GM12878 (cell line): ENCODE measurements at regions not wholly inside any gene's neighbourhood (a gene's known extent, or its start where the extent isn't known, plus 50 kb on each side); places are given as distances from the start of the nearest gene placed in this dataset.

Experiments used
- ATAC-seq: fragments of 200-7000 bp; cut with Tn5 transposase; 3 replicates; pipeline ENCODE4 v1.9.1; 2020; ENCODE audit warnings: mild to moderate bottlenecking, moderate library complexity
- BruUV-seq: library from RNA; stranded (reverse); fragments of 400-500 nt; replicated peaks from 2 replicates; lab custom pipeline; 2021; lab: Mats Ljungman, UMichigan
- CTCF ChIA-PET: fragments of 300-600 bp; sonication (Branson Sonifier 250); formaldehyde crosslinking; extraction: SDS; loops from one replicate; lab custom pipeline; 2021; ENCODE audit warnings: inconsistent platforms; lab: Yijun Ruan, JAX
- POLR2A ChIA-PET: fragments of 350-600 bp; formaldehyde crosslinking; extraction: SDS; loops from one replicate; lab custom pipeline; 2021; ENCODE audit warnings: inconsistent platforms; lab: Charles Lee
- RAD21 ChIA-PET: fragments of 300-600 bp; sonication (Branson Sonifier 250); formaldehyde crosslinking; loops from one replicate; lab custom pipeline; 2023; ENCODE audit warnings: antibody characterized with exemption; ENCODE audit not compliant: unreplicated experiment; lab: Charles Lee
- SMC1A ChIA-PET: fragments of 300-600 bp; sonication (Branson Sonifier 250); formaldehyde crosslinking; loops from one replicate; lab custom pipeline; 2023; ENCODE audit not compliant: unreplicated experiment, uncharacterized antibody; lab: Charles Lee
- DNase-seq: peaks from one replicate; pipeline ENCODE4 v3.0.0-alpha.2; 2011; ENCODE audit warnings: low read depth, low spot score
- FAIRE-seq: peaks from 3 replicates; lab custom pipeline; 2011; peaks lifted over from hg19 to GRCh38; lab: Jason Lieb, UNC
- H2AFZ ChIP-seq: 2 replicates; pipeline ENCODE4 v1.6.0; 2011; ENCODE audit warnings: low read depth, low read length, control low read depth; ENCODE audit not compliant: control insufficient read depth
- H3K27ac ChIP-seq: 2 replicates; pipeline ENCODE4 v1.5.1; 2011; ENCODE audit warnings: control low read depth; ENCODE audit not compliant: control insufficient read depth, insufficient read depth
- H3K27me3 ChIP-seq, 2 experiments: replicated peaks in 1 of 2; 2 replicates each; pipeline versions ENCODE4 v1.6.0 to v1.6.1; 2011; ENCODE audit warnings: low read length in 1 of 2; ENCODE audit not compliant: control insufficient read depth in 2 of 2, insufficient read depth in 2 of 2
- H3K36me3 ChIP-seq, 2 experiments: 2 replicates each; pipeline ENCODE4 v1.5.1; 2011; ENCODE audit warnings: low read length in 1 of 2; ENCODE audit not compliant: control insufficient read depth in 2 of 2, insufficient read depth in 2 of 2
- H3K4me1 ChIP-seq: 2 replicates; pipeline ENCODE4 v1.6.1; 2011; ENCODE audit warnings: mild to moderate bottlenecking, low read length, moderate library complexity, mixed read lengths; ENCODE audit not compliant: control insufficient read depth, insufficient read depth
- H3K4me2 ChIP-seq: 2 replicates; pipeline ENCODE4 v1.6.0; 2011; ENCODE audit warnings: control low read depth; ENCODE audit not compliant: control insufficient read depth, insufficient read depth
- H3K4me3 ChIP-seq: fragments of 200-600 bp; sonication (generic); 2 replicates; pipeline ENCODE4 v1.5.1; 2016
- H3K79me2 ChIP-seq: 2 replicates; pipeline ENCODE4 v1.6.0; 2011; ENCODE audit warnings: low read length; ENCODE audit not compliant: control insufficient read depth, insufficient read depth
- H3K9ac ChIP-seq: 2 replicates; pipeline ENCODE4 v1.8.0; 2011; ENCODE audit warnings: low read length, control low read depth, mixed read lengths; ENCODE audit not compliant: control insufficient read depth, insufficient read depth
- H3K9me3 ChIP-seq: replicated peaks from 3 replicates; pipeline ENCODE4 v1.5.1; 2011; ENCODE audit warnings: mild to moderate bottlenecking, low read length; ENCODE audit not compliant: control insufficient read depth, insufficient read depth
- H4K20me1 ChIP-seq: 2 replicates; pipeline ENCODE4 v1.6.0; 2011; ENCODE audit not compliant: control insufficient read depth, insufficient read depth
- CHD4 ChIP-seq: fragments of 200-600 bp; sonication (generic); IDR thresholded peaks from 2 replicates; pipeline ENCODE4 v1.6.1; 2016; ENCODE audit warnings: mild to moderate bottlenecking
- FOXM1 ChIP-seq: IDR thresholded peaks from 2 replicates; pipeline ENCODE4 v1.6.1; 2012; ENCODE audit warnings: low read depth, mild to moderate bottlenecking, inconsistent platforms, low read length, moderate library complexity
- HCFC1 ChIP-seq: fragments of 150-350 bp; IDR thresholded peaks from 2 replicates; pipeline ENCODE4 v1.6.1; 2014; ENCODE audit warnings: low read length
- KLF5 ChIP-seq: fragments of 450-650 bp; IDR thresholded peaks from 2 replicates; pipeline ENCODE4 v1.6.1; 2014; ENCODE audit warnings: mild to moderate bottlenecking; ENCODE audit not compliant: partially characterized antibody
- MEF2B ChIP-seq: fragments of 450-650 bp; IDR thresholded peaks from 2 replicates; pipeline ENCODE4 v1.6.1; 2018; ENCODE audit warnings: mild to moderate bottlenecking, moderate library complexity; ENCODE audit not compliant: partially characterized antibody, poor library complexity, severe bottlenecking
- NFIC ChIP-seq: IDR thresholded peaks from 2 replicates; pipeline ENCODE4 v1.6.1; 2012; ENCODE audit warnings: low read depth, mild to moderate bottlenecking, inconsistent platforms, low read length, moderate library complexity
- NFYA ChIP-seq: IDR thresholded peaks from 2 replicates; pipeline ENCODE4 v1.6.1; 2011; ENCODE audit warnings: low read depth, mild to moderate bottlenecking, low read length, improper control_type of control experiment, borderline replicate concordance
- RB1 ChIP-seq: fragments of 450-650 bp; formaldehyde crosslinking; IDR thresholded peaks from 2 replicates; pipeline ENCODE4 v1.6.1; 2017; ENCODE audit warnings: mild to moderate bottlenecking, borderline replicate concordance
- SREBF1 ChIP-seq: IDR thresholded peaks from 2 replicates; pipeline ENCODE4 v1.6.1; 2012; ENCODE audit warnings: mild to moderate bottlenecking, low read length
- ZBTB40 ChIP-seq: fragments of 450-650 bp; IDR thresholded peaks from 2 replicates; pipeline ENCODE4 v1.6.1; 2016; ENCODE audit warnings: mild to moderate bottlenecking, moderate library complexity, borderline replicate concordance
- ZNF207 ChIP-seq: fragments of 450-650 bp; IDR thresholded peaks from 2 replicates; pipeline ENCODE4 v1.6.1; 2014; ENCODE audit warnings: antibody characterized with exemption, mild to moderate bottlenecking, borderline replicate concordance
- ZNF622 ChIP-seq: fragments of 450-650 bp; IDR thresholded peaks from 2 replicates; pipeline ENCODE4 v1.6.1; 2017; ENCODE audit warnings: mild to moderate bottlenecking, inconsistent platforms
- ZZZ3 ChIP-seq: IDR thresholded peaks from 2 replicates; pipeline ENCODE4 v1.6.1; 2011; ENCODE audit warnings: low read depth; ENCODE audit not compliant: control insufficient read depth, insufficient read length
- WGBS: methylation state at CpG from one replicate; pipeline ENCODE4 v1.1.6; 2016; ENCODE audit warnings: low lambda C conversion rate; ENCODE audit not compliant: insufficient replicate concordance, insufficient coverage; ENCODE audit errors: missing lambda C conversion rate; 5-methylcytosine and 5-hydroxymethylcytosine counted together
- in situ Hi-C: fragments of 300-500 bp; cut with MboI; formaldehyde crosslinking; loops from 9 replicates; pipeline ENCODE4 v1.14.3; 2018; ENCODE audit warnings: mixed read lengths
- intact Hi-C: fragments of 100-400 bp; cut with micrococcal nuclease; formaldehyde crosslinking; loops from one replicate; pipeline ENCODE4 v1.14.2; 2022; ENCODE audit not compliant: unreplicated experiment

- Histone ChIP-seq H3K27ac (no peak overlapping the region), H3K27me3 (no peaks in the 10 kb centered on the region), H3K79me2 (no peaks in the 10 kb centered on the region), H3K36me3 (no peaks in the 10 kb centered on the region), H3K4me1 (no peaks in the 10 kb centered on the region), H4K20me1 (no peaks in the 10 kb centered on the region), H3K4me3 (no peak overlapping the region), H2AFZ (no peak overlapping the region), H3K9me3 (no peaks in the 10 kb centered on the region), H3K4me2 (no peak overlapping the region), H3K9ac (no peak overlapping the region)
- intact Hi-C loops = no loop called here
- ATAC-seq (no peak), FAIRE-seq (no peak)
- 46% methylated on average over 4 of the region's 4 CpGs for WGBS
- no TSS peak for BruUV-seq
- POLR2A ChIA-PET = no interaction called here
- SMC1A ChIA-PET = no interaction called here
- TF ChIP-seq HCFC1 (no peak), ZNF207 (no peak), SREBF1 (no peak), ZZZ3 (no peak), ZBTB40 (no peak), MEF2B (no peak), RB1 (no peak), ZNF622 (no peak), NFYA (no peak), NFIC (no peak), KLF5 (no peak), FOXM1 (no peak), CHD4 (no peak)
- TF ChIP-seq, all 136 proteins: peak for 0
- ChIA-PET RAD21 (no interaction called here), CTCF (no interaction called here)
- in situ Hi-C loops = no loop called here
- no peak for DNase-seq
Measured at GRCh38 chr13:90238413-90238812, 1109.1 kb upstream of the MIR17HG start.
